ENCODE measurements at regions not wholly inside any gene's neighbourhood (a gene's known extent, or its start where the extent isn't known, plus 50 kb on each side); places are given as distances from the start of the nearest gene placed in this dataset.
"Not testable (repeated sequence)": the region's sequence is repeated elsewhere in the genome, so short reads cannot be mapped to it uniquely, and the experiment has no call there.

GRCh38 chr12:24517000-24517399 lies 431.9 kb downstream of the BCAT1 start:
- Histone ChIP-seq H2AFZ (no peak overlapping the region), H3K27ac (no peak overlapping the region), H3K9ac (no peak overlapping the region), H3K9me3 (ENCODE audit: control insufficient read depth, low read length) (no peaks in the 10 kb centered on the region), H3K4me2 (ENCODE audit: low read length) (no peak overlapping the region), H3K4me1 (no peaks in the 10 kb centered on the region), H3K79me2 (no peaks in the 10 kb centered on the region), H3K27me3 (ENCODE audit: control insufficient read depth, insufficient read depth, low read length) (no peaks in the 10 kb centered on the region), H3K36me3 (ENCODE audit: control insufficient read depth, insufficient read depth, low read length) (no peaks in the 10 kb centered on the region), H3K4me3 (ENCODE audit: low read depth, low read length) (no peak overlapping the region)
- TF ChIP-seq CTCF (IDR thresholded peaks at IDR 0.05) = no peak

GRCh38 chr12:24510581-24511125 lies 438.2 kb downstream of the BCAT1 start:
- H3K4me3 ChIP-seq (ENCODE audit: low read depth, low read length) = no peak overlapping the region
- H3K9me3 ChIP-seq (ENCODE audit: control insufficient read depth, low read length) = no peaks in the 10 kb centered on the region
- H3K4me2 ChIP-seq (ENCODE audit: low read length) = no peak overlapping the region
- no peaks in the 10 kb centered on the region for H3K36me3 ChIP-seq (ENCODE audit: control insufficient read depth, insufficient read depth, low read length)
- H2AFZ ChIP-seq = no peak overlapping the region
- no peaks in the 10 kb centered on the region for H3K79me2 ChIP-seq
- H3K4me1 ChIP-seq = no peaks in the 10 kb centered on the region
- H3K9ac ChIP-seq = no peak overlapping the region
- TF ChIP-seq CTCF (IDR thresholded peaks at IDR 0.05) = no peak
- H3K27ac ChIP-seq = no peak overlapping the region
- H3K27me3 ChIP-seq (ENCODE audit: control insufficient read depth, insufficient read depth, low read length) = no peaks in the 10 kb centered on the region

- Histone ChIP-seq H2AFZ (no peak overlapping the region), H3K4me2 (ENCODE audit: low read length) (no peak overlapping the region), H3K4me1 (no peaks in the 10 kb centered on the region), H3K27ac (no peak overlapping the region), H3K79me2 (no peaks in the 10 kb centered on the region), H3K9ac (no peak overlapping the region), H3K36me3 (ENCODE audit: control insufficient read depth, insufficient read depth, low read length) (no peaks in the 10 kb centered on the region), H3K4me3 (ENCODE audit: low read depth, low read length) (no peak overlapping the region), H3K27me3 (ENCODE audit: control insufficient read depth, insufficient read depth, low read length) (no peaks in the 10 kb centered on the region), H3K9me3 (ENCODE audit: control insufficient read depth, low read length) (no peaks in the 10 kb centered on the region)
- no peak for TF ChIP-seq CTCF (IDR thresholded peaks at IDR 0.05)
Observed at GRCh38 chr12:24507827-24508226, 441.1 kb downstream of the BCAT1 start.

GRCh38 chr12:24505366-24506015 lies 443.4 kb downstream of the BCAT1 start:
- Histone ChIP-seq H3K9ac (no peak overlapping the region), H3K4me2 (ENCODE audit: low read length) (no peak overlapping the region), H3K4me3 (ENCODE audit: low read depth, low read length) (no peak overlapping the region), H3K36me3 (ENCODE audit: control insufficient read depth, insufficient read depth, low read length) (no peaks in the 10 kb centered on the region), H2AFZ (no peak overlapping the region), H3K9me3 (ENCODE audit: control insufficient read depth, low read length) (no peaks in the 10 kb centered on the region), H3K4me1 (no peaks in the 10 kb centered on the region), H3K27me3 (ENCODE audit: control insufficient read depth, insufficient read depth, low read length) (no peaks in the 10 kb centered on the region), H3K79me2 (no peaks in the 10 kb centered on the region), H3K27ac (no peak overlapping the region)
- no peak for TF ChIP-seq CTCF (IDR thresholded peaks at IDR 0.05)

- H3K4me1 ChIP-seq; H2AFZ ChIP-seq; H3K36me3 ChIP-seq (ENCODE audit: control insufficient read depth, insufficient read depth, low read length); H3K9ac ChIP-seq; H3K27me3 ChIP-seq (ENCODE audit: control insufficient read depth, insufficient read depth, low read length); H3K79me2 ChIP-seq; H3K9me3 ChIP-seq (ENCODE audit: control insufficient read depth, low read length); H3K4me3 ChIP-seq (ENCODE audit: low read depth, low read length); H3K27ac ChIP-seq; H3K4me2 ChIP-seq (ENCODE audit: low read length): not testable (repeated sequence)
Observed at GRCh38 chr12:24503477-24503876, 445.4 kb downstream of the BCAT1 start.
